ENCODE measurements at regions not wholly inside any gene's neighbourhood (a gene's known extent, or its start where the extent isn't known, plus 50 kb on each side); places are given as distances from the start of the nearest gene placed in this dataset.

GRCh38 chr2:226665306-226665831 is 134.3 kb downstream of the IRS1 start:
- TF ChIP-seq, protein P1, sequence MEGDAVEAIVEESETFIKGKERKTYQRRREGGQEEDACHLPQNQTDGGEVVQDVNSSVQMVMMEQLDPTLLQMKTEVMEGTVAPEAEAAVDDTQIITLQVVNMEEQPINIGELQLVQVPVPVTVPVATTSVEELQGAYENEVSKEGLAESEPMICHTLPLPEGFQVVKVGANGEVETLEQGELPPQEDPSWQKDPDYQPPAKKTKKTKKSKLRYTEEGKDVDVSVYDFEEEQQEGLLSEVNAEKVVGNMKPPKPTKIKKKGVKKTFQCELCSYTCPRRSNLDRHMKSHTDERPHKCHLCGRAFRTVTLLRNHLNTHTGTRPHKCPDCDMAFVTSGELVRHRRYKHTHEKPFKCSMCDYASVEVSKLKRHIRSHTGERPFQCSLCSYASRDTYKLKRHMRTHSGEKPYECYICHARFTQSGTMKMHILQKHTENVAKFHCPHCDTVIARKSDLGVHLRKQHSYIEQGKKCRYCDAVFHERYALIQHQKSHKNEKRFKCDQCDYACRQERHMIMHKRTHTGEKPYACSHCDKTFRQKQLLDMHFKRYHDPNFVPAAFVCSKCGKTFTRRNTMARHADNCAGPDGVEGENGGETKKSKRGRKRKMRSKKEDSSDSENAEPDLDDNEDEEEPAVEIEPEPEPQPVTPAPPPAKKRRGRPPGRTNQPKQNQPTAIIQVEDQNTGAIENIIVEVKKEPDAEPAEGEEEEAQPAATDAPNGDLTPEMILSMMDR (IDR thresholded peaks at IDR 0.05): no peak
- no peak for TF ChIP-seq POLR2A (IDR thresholded peaks at IDR 0.05)
